Astrocyte (in vitro differentiated cells and primary cell): ENCODE measurements at regions not wholly inside any gene's neighbourhood (a gene's known extent, or its start where the extent isn't known, plus 50 kb on each side); places are given as distances from the start of the nearest gene placed in this dataset.

Source experiments
- EZH2 ChIP-seq: IDR thresholded peaks from 2 replicates; pipeline ENCODE4 v1.6.1; 2012; ENCODE audit warnings: mild to moderate bottlenecking, low read length, inconsistent platforms; ENCODE audit not compliant: insufficient read depth
- TF ChIP-seq, protein P1 (sequence below): IDR thresholded peaks from 2 replicates; pipeline ENCODE4 v1.5.1; 2011; ENCODE audit warnings: low read depth, mild to moderate bottlenecking, inconsistent platforms, low read length, moderate library complexity; ENCODE audit not compliant: insufficient read depth

DNA sequence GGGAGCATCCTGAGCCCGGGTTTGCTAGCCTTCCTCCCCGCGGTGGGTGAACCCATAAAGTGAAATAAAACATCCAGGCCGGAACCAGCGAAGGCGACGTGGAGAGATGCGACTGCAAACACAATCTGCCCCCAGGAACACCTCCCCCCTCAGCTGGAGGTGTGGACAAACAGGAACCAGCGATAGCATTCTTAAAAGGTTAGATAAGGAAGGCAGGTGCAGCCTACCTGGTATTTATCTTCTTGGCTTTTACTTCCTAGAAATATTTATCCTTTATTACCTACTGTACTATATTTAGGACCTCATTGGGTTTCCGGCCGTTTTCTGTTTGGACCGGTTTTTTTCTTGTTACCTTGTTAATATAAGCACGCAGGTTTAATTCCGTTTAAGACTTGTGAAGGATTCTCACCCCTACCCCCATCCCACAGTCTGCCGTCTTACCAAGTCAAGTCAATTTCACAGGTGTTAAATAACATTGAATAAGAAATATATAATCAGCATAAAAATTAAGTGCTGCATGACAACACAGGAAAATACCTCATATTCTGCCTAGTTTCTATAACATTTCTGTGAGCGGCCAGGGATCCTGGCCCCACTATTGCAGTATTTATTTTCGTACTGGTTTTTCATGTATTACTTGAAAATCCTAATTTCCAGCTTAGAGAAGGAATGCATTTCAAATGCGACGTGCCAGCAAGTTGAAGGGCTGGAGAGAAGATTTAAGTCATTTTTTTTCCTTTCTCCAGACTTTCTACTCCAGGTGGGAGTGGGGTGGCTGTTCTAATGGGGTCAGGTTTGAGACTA, 224.0 kb upstream of the ID2 start:
- TF ChIP-seq EZH2, result no peak
- TF ChIP-seq, protein P1, sequence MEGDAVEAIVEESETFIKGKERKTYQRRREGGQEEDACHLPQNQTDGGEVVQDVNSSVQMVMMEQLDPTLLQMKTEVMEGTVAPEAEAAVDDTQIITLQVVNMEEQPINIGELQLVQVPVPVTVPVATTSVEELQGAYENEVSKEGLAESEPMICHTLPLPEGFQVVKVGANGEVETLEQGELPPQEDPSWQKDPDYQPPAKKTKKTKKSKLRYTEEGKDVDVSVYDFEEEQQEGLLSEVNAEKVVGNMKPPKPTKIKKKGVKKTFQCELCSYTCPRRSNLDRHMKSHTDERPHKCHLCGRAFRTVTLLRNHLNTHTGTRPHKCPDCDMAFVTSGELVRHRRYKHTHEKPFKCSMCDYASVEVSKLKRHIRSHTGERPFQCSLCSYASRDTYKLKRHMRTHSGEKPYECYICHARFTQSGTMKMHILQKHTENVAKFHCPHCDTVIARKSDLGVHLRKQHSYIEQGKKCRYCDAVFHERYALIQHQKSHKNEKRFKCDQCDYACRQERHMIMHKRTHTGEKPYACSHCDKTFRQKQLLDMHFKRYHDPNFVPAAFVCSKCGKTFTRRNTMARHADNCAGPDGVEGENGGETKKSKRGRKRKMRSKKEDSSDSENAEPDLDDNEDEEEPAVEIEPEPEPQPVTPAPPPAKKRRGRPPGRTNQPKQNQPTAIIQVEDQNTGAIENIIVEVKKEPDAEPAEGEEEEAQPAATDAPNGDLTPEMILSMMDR, result no peak
